H1 (cell line): ENCODE measurements at regions not wholly inside any gene's neighbourhood (a gene's known extent, or its start where the extent isn't known, plus 50 kb on each side); places are given as distances from the start of the nearest gene placed in this dataset.

ENCODE experiments used
- SUZ12 ChIP-seq: fragments of 200-600 bp; sonication (generic); IDR thresholded peaks from 2 replicates; pipeline ENCODE4 v1.6.1; 2012; ENCODE audit warnings: mild to moderate bottlenecking, inconsistent platforms, low read length, moderate library complexity, mixed read lengths
- TF ChIP-seq, protein P1 (sequence below): fragments of 300-600 bp; sonication (generic); IDR thresholded peaks from 2 replicates; pipeline ENCODE4 v1.7.1; 2012; ENCODE audit warnings: low read length, moderate library complexity, mild to moderate bottlenecking, inconsistent platforms; ENCODE audit not compliant: insufficient replicate concordance

DNA sequence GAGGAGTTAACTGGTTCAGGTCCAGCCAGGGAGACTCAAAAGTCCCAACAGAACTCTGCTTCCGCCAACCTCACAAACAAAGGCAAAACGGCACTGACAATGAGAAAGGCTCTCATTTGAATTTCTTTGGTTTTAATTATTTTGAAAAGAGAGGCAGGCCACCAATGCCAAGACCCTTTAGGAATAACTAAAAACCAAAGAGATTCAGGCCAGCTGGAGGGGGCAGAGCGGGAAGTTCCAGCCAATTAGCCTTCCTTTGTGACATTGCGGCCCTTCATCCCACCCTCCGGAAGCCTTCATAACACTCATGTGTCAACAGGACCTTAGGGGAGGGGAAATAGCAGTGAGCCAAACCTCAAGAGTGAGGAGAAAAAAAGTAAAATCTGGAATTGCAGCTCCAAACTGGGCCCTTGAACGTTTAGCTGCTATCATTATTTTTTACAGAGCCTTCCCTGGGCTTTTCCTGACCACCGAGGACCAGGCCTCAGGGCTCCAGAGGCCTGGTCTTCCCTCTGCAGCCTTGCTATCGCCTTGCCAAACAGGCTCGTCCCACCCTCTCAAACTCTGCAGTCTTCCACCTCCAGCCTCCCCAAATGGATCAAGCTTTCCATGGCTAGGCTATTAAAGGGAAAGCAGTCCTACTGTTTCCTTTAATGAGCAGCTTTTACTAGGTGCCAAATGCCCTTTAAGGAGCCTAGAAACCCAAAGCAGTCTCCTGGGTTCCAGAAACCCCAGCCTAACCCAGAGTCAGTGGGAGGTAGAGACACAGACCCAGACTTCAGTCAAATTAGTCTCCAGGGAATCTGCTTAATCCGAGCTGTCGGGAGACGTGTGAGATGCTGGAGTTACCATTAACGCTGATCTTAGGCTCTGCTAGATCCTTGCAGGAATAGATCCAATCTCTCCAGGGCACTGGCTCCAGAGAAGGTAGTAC lies 114.2 kb downstream of the CCDC34 start (continued):
- TF ChIP-seq, protein P1, sequence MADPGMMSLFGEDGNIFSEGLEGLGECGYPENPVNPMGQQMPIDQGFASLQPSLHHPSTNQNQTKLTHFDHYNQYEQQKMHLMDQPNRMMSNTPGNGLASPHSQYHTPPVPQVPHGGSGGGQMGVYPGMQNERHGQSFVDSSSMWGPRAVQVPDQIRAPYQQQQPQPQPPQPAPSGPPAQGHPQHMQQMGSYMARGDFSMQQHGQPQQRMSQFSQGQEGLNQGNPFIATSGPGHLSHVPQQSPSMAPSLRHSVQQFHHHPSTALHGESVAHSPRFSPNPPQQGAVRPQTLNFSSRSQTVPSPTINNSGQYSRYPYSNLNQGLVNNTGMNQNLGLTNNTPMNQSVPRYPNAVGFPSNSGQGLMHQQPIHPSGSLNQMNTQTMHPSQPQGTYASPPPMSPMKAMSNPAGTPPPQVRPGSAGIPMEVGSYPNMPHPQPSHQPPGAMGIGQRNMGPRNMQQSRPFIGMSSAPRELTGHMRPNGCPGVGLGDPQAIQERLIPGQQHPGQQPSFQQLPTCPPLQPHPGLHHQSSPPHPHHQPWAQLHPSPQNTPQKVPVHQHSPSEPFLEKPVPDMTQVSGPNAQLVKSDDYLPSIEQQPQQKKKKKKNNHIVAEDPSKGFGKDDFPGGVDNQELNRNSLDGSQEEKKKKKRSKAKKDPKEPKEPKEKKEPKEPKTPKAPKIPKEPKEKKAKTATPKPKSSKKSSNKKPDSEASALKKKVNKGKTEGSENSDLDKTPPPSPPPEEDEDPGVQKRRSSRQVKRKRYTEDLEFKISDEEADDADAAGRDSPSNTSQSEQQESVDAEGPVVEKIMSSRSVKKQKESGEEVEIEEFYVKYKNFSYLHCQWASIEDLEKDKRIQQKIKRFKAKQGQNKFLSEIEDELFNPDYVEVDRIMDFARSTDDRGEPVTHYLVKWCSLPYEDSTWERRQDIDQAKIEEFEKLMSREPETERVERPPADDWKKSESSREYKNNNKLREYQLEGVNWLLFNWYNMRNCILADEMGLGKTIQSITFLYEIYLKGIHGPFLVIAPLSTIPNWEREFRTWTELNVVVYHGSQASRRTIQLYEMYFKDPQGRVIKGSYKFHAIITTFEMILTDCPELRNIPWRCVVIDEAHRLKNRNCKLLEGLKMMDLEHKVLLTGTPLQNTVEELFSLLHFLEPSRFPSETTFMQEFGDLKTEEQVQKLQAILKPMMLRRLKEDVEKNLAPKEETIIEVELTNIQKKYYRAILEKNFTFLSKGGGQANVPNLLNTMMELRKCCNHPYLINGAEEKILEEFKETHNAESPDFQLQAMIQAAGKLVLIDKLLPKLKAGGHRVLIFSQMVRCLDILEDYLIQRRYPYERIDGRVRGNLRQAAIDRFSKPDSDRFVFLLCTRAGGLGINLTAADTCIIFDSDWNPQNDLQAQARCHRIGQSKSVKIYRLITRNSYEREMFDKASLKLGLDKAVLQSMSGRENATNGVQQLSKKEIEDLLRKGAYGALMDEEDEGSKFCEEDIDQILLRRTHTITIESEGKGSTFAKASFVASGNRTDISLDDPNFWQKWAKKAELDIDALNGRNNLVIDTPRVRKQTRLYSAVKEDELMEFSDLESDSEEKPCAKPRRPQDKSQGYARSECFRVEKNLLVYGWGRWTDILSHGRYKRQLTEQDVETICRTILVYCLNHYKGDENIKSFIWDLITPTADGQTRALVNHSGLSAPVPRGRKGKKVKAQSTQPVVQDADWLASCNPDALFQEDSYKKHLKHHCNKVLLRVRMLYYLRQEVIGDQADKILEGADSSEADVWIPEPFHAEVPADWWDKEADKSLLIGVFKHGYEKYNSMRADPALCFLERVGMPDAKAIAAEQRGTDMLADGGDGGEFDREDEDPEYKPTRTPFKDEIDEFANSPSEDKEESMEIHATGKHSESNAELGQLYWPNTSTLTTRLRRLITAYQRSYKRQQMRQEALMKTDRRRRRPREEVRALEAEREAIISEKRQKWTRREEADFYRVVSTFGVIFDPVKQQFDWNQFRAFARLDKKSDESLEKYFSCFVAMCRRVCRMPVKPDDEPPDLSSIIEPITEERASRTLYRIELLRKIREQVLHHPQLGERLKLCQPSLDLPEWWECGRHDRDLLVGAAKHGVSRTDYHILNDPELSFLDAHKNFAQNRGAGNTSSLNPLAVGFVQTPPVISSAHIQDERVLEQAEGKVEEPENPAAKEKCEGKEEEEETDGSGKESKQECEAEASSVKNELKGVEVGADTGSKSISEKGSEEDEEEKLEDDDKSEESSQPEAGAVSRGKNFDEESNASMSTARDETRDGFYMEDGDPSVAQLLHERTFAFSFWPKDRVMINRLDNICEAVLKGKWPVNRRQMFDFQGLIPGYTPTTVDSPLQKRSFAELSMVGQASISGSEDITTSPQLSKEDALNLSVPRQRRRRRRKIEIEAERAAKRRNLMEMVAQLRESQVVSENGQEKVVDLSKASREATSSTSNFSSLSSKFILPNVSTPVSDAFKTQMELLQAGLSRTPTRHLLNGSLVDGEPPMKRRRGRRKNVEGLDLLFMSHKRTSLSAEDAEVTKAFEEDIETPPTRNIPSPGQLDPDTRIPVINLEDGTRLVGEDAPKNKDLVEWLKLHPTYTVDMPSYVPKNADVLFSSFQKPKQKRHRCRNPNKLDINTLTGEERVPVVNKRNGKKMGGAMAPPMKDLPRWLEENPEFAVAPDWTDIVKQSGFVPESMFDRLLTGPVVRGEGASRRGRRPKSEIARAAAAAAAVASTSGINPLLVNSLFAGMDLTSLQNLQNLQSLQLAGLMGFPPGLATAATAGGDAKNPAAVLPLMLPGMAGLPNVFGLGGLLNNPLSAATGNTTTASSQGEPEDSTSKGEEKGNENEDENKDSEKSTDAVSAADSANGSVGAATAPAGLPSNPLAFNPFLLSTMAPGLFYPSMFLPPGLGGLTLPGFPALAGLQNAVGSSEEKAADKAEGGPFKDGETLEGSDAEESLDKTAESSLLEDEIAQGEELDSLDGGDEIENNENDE = no peak
- TF ChIP-seq SUZ12 = no peak
- TF ChIP-seq, all 59 proteins: peak for 1
